ENCODE measurements at regions not wholly inside any gene's neighbourhood (a gene's known extent, or its start where the extent isn't known, plus 50 kb on each side); places are given as distances from the start of the nearest gene placed in this dataset.

GRCh38 chr6:92586236-92586977, 833.0 kb downstream of the EPHA7 start:
- no peak overlapping the region for H3K9ac ChIP-seq (ENCODE audit: low read depth in 1 of 3, low read length in 3 of 3)
- H3K27me3 ChIP-seq (ENCODE audit: control insufficient read depth in 3 of 3, insufficient read depth in 3 of 3, low read length in 3 of 3), result no peaks in the 10 kb centered on the region
- H3K27ac ChIP-seq (ENCODE audit: low read depth, low read length), result no peak overlapping the region
- H3K4me1 ChIP-seq (ENCODE audit: control insufficient read depth in 3 of 3, insufficient read depth in 3 of 3, low read length in 3 of 3), result no peaks in the 10 kb centered on the region
- H3K36me3 ChIP-seq (ENCODE audit: control insufficient read depth in 3 of 3, insufficient read depth in 3 of 3, low read length in 3 of 3), result no peaks in the 10 kb centered on the region
- H3K4me3 ChIP-seq (ENCODE audit: low read length in 3 of 3), result no peak overlapping the region
- peaks cover 0 to under 1% (median 0%) of the 10 kb centered on the region in 3 donors for H3K9me3 ChIP-seq (ENCODE audit: control insufficient read depth in 3 of 3, low read length in 3 of 3)

GRCh38 chr6:92582211-92582610, 837.1 kb downstream of the EPHA7 start:
- Histone ChIP-seq H3K27me3 (ENCODE audit: control insufficient read depth in 3 of 3, insufficient read depth in 3 of 3, low read length in 3 of 3) (no peaks in the 10 kb centered on the region), H3K27ac (ENCODE audit: low read depth, low read length) (no peak overlapping the region), H3K9me3 (ENCODE audit: control insufficient read depth in 3 of 3, low read length in 3 of 3) (peaks cover 0 to 3% (median 2%) of the 10 kb centered on the region in 3 donors), H3K4me3 (ENCODE audit: low read length in 3 of 3) (no peak overlapping the region), H3K9ac (ENCODE audit: low read depth in 1 of 3, low read length in 3 of 3) (no peak overlapping the region), H3K4me1 (ENCODE audit: control insufficient read depth in 3 of 3, insufficient read depth in 3 of 3, low read length in 3 of 3) (no peaks in the 10 kb centered on the region), H3K36me3 (ENCODE audit: control insufficient read depth in 3 of 3, insufficient read depth in 3 of 3, low read length in 3 of 3) (no peaks in the 10 kb centered on the region)

GRCh38 chr6:92577077-92577719, 842.2 kb downstream of the EPHA7 start:
- Histone ChIP-seq H3K4me3 (ENCODE audit: low read length in 3 of 3) (no peak overlapping the region), H3K27me3 (ENCODE audit: control insufficient read depth in 3 of 3, insufficient read depth in 3 of 3, low read length in 3 of 3) (no peaks in the 10 kb centered on the region), H3K9me3 (ENCODE audit: control insufficient read depth in 3 of 3, low read length in 3 of 3) (peaks cover 0 to 3% (median 2%) of the 10 kb centered on the region in 3 donors), H3K36me3 (ENCODE audit: control insufficient read depth in 3 of 3, insufficient read depth in 3 of 3, low read length in 3 of 3) (no peaks in the 10 kb centered on the region), H3K4me1 (ENCODE audit: control insufficient read depth in 3 of 3, insufficient read depth in 3 of 3, low read length in 3 of 3) (no peaks in the 10 kb centered on the region), H3K9ac (ENCODE audit: low read depth in 1 of 3, low read length in 3 of 3) (no peak overlapping the region), H3K27ac (ENCODE audit: low read depth, low read length) (no peak overlapping the region)

GRCh38 chr6:92568541-92568940, 850.8 kb downstream of the EPHA7 start:
- H3K9ac ChIP-seq (ENCODE audit: low read depth in 1 of 3, low read length in 3 of 3), result no peak overlapping the region
- H3K36me3 ChIP-seq (ENCODE audit: control insufficient read depth in 3 of 3, insufficient read depth in 3 of 3, low read length in 3 of 3), result no peaks in the 10 kb centered on the region
- H3K4me1 ChIP-seq (ENCODE audit: control insufficient read depth in 3 of 3, insufficient read depth in 3 of 3, low read length in 3 of 3), result no peaks in the 10 kb centered on the region
- H3K27me3 ChIP-seq (ENCODE audit: control insufficient read depth in 3 of 3, insufficient read depth in 3 of 3, low read length in 3 of 3), result no peaks in the 10 kb centered on the region
- no peak overlapping the region for H3K27ac ChIP-seq (ENCODE audit: low read depth, low read length)
- H3K4me3 ChIP-seq (ENCODE audit: low read length in 3 of 3), result no peak overlapping the region
- H3K9me3 ChIP-seq (ENCODE audit: control insufficient read depth in 3 of 3, low read length in 3 of 3), result no peaks in the 10 kb centered on the region

GRCh38 chr6:92566632-92567031, 852.7 kb downstream of the EPHA7 start:
- H3K27ac ChIP-seq (ENCODE audit: low read depth, low read length), result no peak overlapping the region
- no peaks in the 10 kb centered on the region for H3K27me3 ChIP-seq (ENCODE audit: control insufficient read depth in 3 of 3, insufficient read depth in 3 of 3, low read length in 3 of 3)
- no peak overlapping the region for H3K9ac ChIP-seq (ENCODE audit: low read depth in 1 of 3, low read length in 3 of 3)
- no peaks in the 10 kb centered on the region for H3K4me1 ChIP-seq (ENCODE audit: control insufficient read depth in 3 of 3, insufficient read depth in 3 of 3, low read length in 3 of 3)
- no peaks in the 10 kb centered on the region for H3K36me3 ChIP-seq (ENCODE audit: control insufficient read depth in 3 of 3, insufficient read depth in 3 of 3, low read length in 3 of 3)
- H3K9me3 ChIP-seq (ENCODE audit: control insufficient read depth in 3 of 3, low read length in 3 of 3), result no peaks in the 10 kb centered on the region
- H3K4me3 ChIP-seq (ENCODE audit: low read length in 3 of 3), result no peak overlapping the region

GRCh38 chr6:92564376-92564775, 855.0 kb downstream of the EPHA7 start:
- Histone ChIP-seq H3K4me3 (ENCODE audit: low read length in 3 of 3) (no peak overlapping the region), H3K9ac (ENCODE audit: low read depth in 1 of 3, low read length in 3 of 3) (no peak overlapping the region), H3K9me3 (ENCODE audit: control insufficient read depth in 3 of 3, low read length in 3 of 3) (no peaks in the 10 kb centered on the region), H3K36me3 (ENCODE audit: control insufficient read depth in 3 of 3, insufficient read depth in 3 of 3, low read length in 3 of 3) (no peaks in the 10 kb centered on the region), H3K27me3 (ENCODE audit: control insufficient read depth in 3 of 3, insufficient read depth in 3 of 3, low read length in 3 of 3) (no peaks in the 10 kb centered on the region), H3K27ac (ENCODE audit: low read depth, low read length) (no peak overlapping the region), H3K4me1 (ENCODE audit: control insufficient read depth in 3 of 3, insufficient read depth in 3 of 3, low read length in 3 of 3) (no peaks in the 10 kb centered on the region)

GRCh38 chr6:92559611-92560010, 859.7 kb downstream of the EPHA7 start:
- Histone ChIP-seq H3K9me3 (ENCODE audit: control insufficient read depth in 3 of 3, low read length in 3 of 3) (no peaks in the 10 kb centered on the region), H3K4me1 (ENCODE audit: control insufficient read depth in 3 of 3, insufficient read depth in 3 of 3, low read length in 3 of 3) (no peaks in the 10 kb centered on the region), H3K36me3 (ENCODE audit: control insufficient read depth in 3 of 3, insufficient read depth in 3 of 3, low read length in 3 of 3) (no peaks in the 10 kb centered on the region), H3K27me3 (ENCODE audit: control insufficient read depth in 3 of 3, insufficient read depth in 3 of 3, low read length in 3 of 3) (no peaks in the 10 kb centered on the region), H3K4me3 (ENCODE audit: low read length in 3 of 3) (no peak overlapping the region), H3K9ac (ENCODE audit: low read depth in 1 of 3, low read length in 3 of 3) (no peak overlapping the region), H3K27ac (ENCODE audit: low read depth, low read length) (no peak overlapping the region)

GRCh38 chr6:92559003-92559402, 860.4 kb downstream of the EPHA7 start:
- no peaks in the 10 kb centered on the region for H3K4me1 ChIP-seq (ENCODE audit: control insufficient read depth in 3 of 3, insufficient read depth in 3 of 3, low read length in 3 of 3)

GRCh38 chr6:92550501-92550900, 868.9 kb downstream of the EPHA7 start:
- Histone ChIP-seq H3K36me3 (ENCODE audit: control insufficient read depth in 3 of 3, insufficient read depth in 3 of 3, low read length in 3 of 3) (no peaks in the 10 kb centered on the region), H3K9ac (ENCODE audit: low read depth in 1 of 3, low read length in 3 of 3) (no peak overlapping the region), H3K4me3 (ENCODE audit: low read length in 3 of 3) (no peak overlapping the region), H3K4me1 (ENCODE audit: control insufficient read depth in 3 of 3, insufficient read depth in 3 of 3, low read length in 3 of 3) (no peaks in the 10 kb centered on the region), H3K27ac (ENCODE audit: low read depth, low read length) (no peak overlapping the region), H3K9me3 (ENCODE audit: control insufficient read depth in 3 of 3, low read length in 3 of 3) (no peaks in the 10 kb centered on the region), H3K27me3 (ENCODE audit: control insufficient read depth in 3 of 3, insufficient read depth in 3 of 3, low read length in 3 of 3) (no peaks in the 10 kb centered on the region)

More at GRCh38 chr6:92559003-92559402, 860.4 kb downstream of the EPHA7 start:
- H3K27ac ChIP-seq (ENCODE audit: low read depth, low read length), result no peak overlapping the region
- no peaks in the 10 kb centered on the region for H3K36me3 ChIP-seq (ENCODE audit: control insufficient read depth in 3 of 3, insufficient read depth in 3 of 3, low read length in 3 of 3)
- H3K4me3 ChIP-seq (ENCODE audit: low read length in 3 of 3), result no peak overlapping the region
- H3K9ac ChIP-seq (ENCODE audit: low read depth in 1 of 3, low read length in 3 of 3), result no peak overlapping the region
- H3K9me3 ChIP-seq (ENCODE audit: control insufficient read depth in 3 of 3, low read length in 3 of 3), result no peaks in the 10 kb centered on the region
- no peaks in the 10 kb centered on the region for H3K27me3 ChIP-seq (ENCODE audit: control insufficient read depth in 3 of 3, insufficient read depth in 3 of 3, low read length in 3 of 3)

GRCh38 chr6:92545861-92546260, 873.5 kb downstream of the EPHA7 start:
- H3K9ac ChIP-seq (ENCODE audit: low read depth in 1 of 3, low read length in 3 of 3), result no peak overlapping the region
- no peak overlapping the region for H3K27ac ChIP-seq (ENCODE audit: low read depth, low read length)
- no peak overlapping the region for H3K4me3 ChIP-seq (ENCODE audit: low read length in 3 of 3)
- H3K36me3 ChIP-seq (ENCODE audit: control insufficient read depth in 3 of 3, insufficient read depth in 3 of 3, low read length in 3 of 3), result no peaks in the 10 kb centered on the region
- H3K9me3 ChIP-seq (ENCODE audit: control insufficient read depth in 3 of 3, low read length in 3 of 3), result no peaks in the 10 kb centered on the region
- H3K27me3 ChIP-seq (ENCODE audit: control insufficient read depth in 3 of 3, insufficient read depth in 3 of 3, low read length in 3 of 3), result no peaks in the 10 kb centered on the region
- no peaks in the 10 kb centered on the region for H3K4me1 ChIP-seq (ENCODE audit: control insufficient read depth in 3 of 3, insufficient read depth in 3 of 3, low read length in 3 of 3)

Measured in skeletal muscle tissue (tissue), 3 donors.